ENCODE measurements at regions not wholly inside any gene's neighbourhood (a gene's known extent, or its start where the extent isn't known, plus 50 kb on each side); places are given as distances from the start of the nearest gene placed in this dataset.

GRCh38 chr13:30047154-30047874, 196.9 kb upstream of the UBL3 start:
- Mint-ChIP-seq H3K4me1 (peaks cover 11% of the 10 kb centered on the region), H3K36me3 (ENCODE audit: low read depth) (no peaks in the 10 kb centered on the region), H3K27me3 (no peaks in the 10 kb centered on the region), H3K9me3 (no peaks in the 10 kb centered on the region), H3K27ac (no peak overlapping the region), H3K4me3 (no peak overlapping the region)
- ATAC-seq (replicated peaks), result peak; percentile 61

GRCh38 chr13:30045916-30046704, 195.7 kb upstream of the UBL3 start:
- Mint-ChIP-seq H3K9me3 (no peaks in the 10 kb centered on the region), H3K36me3 (ENCODE audit: low read depth) (no peaks in the 10 kb centered on the region), H3K4me3 (no peak overlapping the region), H3K4me1 (peaks cover 7% of the 10 kb centered on the region), H3K27ac (no peak overlapping the region), H3K27me3 (no peaks in the 10 kb centered on the region)
- no peak for ATAC-seq (replicated peaks)

- H3K9me3 Mint-ChIP-seq, result no peaks in the 10 kb centered on the region
- H3K4me1 Mint-ChIP-seq, result peaks cover 7% of the 10 kb centered on the region
- no peaks in the 10 kb centered on the region for H3K36me3 Mint-ChIP-seq (ENCODE audit: low read depth)
- peaks cover 7% of the 10 kb centered on the region for H3K27me3 Mint-ChIP-seq
- H3K27ac Mint-ChIP-seq, result no peak overlapping the region
- ATAC-seq (replicated peaks), result no peak
- no peak overlapping the region for H3K4me3 Mint-ChIP-seq
These were observed 194.5 kb upstream of the UBL3 start for GRCh38 chr13:30044932-30045331.

GRCh38 chr13:30043631-30043925, 193.2 kb upstream of the UBL3 start:
- Mint-ChIP-seq H3K27ac (no peak overlapping the region), H3K9me3 (no peaks in the 10 kb centered on the region), H3K36me3 (ENCODE audit: low read depth) (no peaks in the 10 kb centered on the region), H3K4me3 (no peak overlapping the region), H3K4me1 (peaks cover 7% of the 10 kb centered on the region), H3K27me3 (peaks cover 7% of the 10 kb centered on the region)
- ATAC-seq (replicated peaks), result no peak

- H3K27ac Mint-ChIP-seq, result no peak overlapping the region
- no peak for ATAC-seq (replicated peaks)
- H3K9me3 Mint-ChIP-seq, result no peaks in the 10 kb centered on the region
- H3K4me1 Mint-ChIP-seq, result peaks cover 7% of the 10 kb centered on the region
- peaks cover 7% of the 10 kb centered on the region for H3K27me3 Mint-ChIP-seq
- H3K4me3 Mint-ChIP-seq, result no peak overlapping the region
- H3K36me3 Mint-ChIP-seq (ENCODE audit: low read depth), result no peaks in the 10 kb centered on the region
These were observed 192.6 kb upstream of the UBL3 start for GRCh38 chr13:30042891-30043630.

- Mint-ChIP-seq H3K27ac (no peak overlapping the region), H3K4me1 (peaks cover 3% of the 10 kb centered on the region), H3K27me3 (peaks cover 7% of the 10 kb centered on the region), H3K4me3 (no peak overlapping the region), H3K36me3 (ENCODE audit: low read depth) (no peaks in the 10 kb centered on the region), H3K9me3 (no peaks in the 10 kb centered on the region)
- ATAC-seq (replicated peaks), result no peak
These were observed 191.9 kb upstream of the UBL3 start for GRCh38 chr13:30042272-30042671.

GRCh38 chr13:30039511-30039911, 189.1 kb upstream of the UBL3 start:
- no peaks in the 10 kb centered on the region for H3K9me3 Mint-ChIP-seq
- no peaks in the 10 kb centered on the region for H3K36me3 Mint-ChIP-seq (ENCODE audit: low read depth)
- H3K27me3 Mint-ChIP-seq, result peaks cover 7% of the 10 kb centered on the region
- H3K4me1 Mint-ChIP-seq, result no peaks in the 10 kb centered on the region
- H3K4me3 Mint-ChIP-seq, result no peak overlapping the region
- no peak overlapping the region for H3K27ac Mint-ChIP-seq
- ATAC-seq (replicated peaks), result no peak

GRCh38 chr13:30038884-30039283, 188.5 kb upstream of the UBL3 start:
- Mint-ChIP-seq H3K4me1 (no peaks in the 10 kb centered on the region), H3K27me3 (peaks cover 7% of the 10 kb centered on the region), H3K27ac (no peak overlapping the region), H3K4me3 (no peak overlapping the region), H3K36me3 (ENCODE audit: low read depth) (no peaks in the 10 kb centered on the region), H3K9me3 (no peaks in the 10 kb centered on the region)
- ATAC-seq (replicated peaks), result no peak

GRCh38 chr13:30037766-30038165, 187.3 kb upstream of the UBL3 start:
- Mint-ChIP-seq H3K4me1 (no peaks in the 10 kb centered on the region), H3K27me3 (peaks cover 7% of the 10 kb centered on the region), H3K4me3 (no peak overlapping the region), H3K36me3 (ENCODE audit: low read depth) (no peaks in the 10 kb centered on the region), H3K27ac (no peak overlapping the region), H3K9me3 (no peaks in the 10 kb centered on the region)
- ATAC-seq (replicated peaks), result no peak

- Mint-ChIP-seq H3K9me3 (no peaks in the 10 kb centered on the region), H3K4me3 (no peak overlapping the region), H3K27me3 (peaks cover 7% of the 10 kb centered on the region), H3K4me1 (no peaks in the 10 kb centered on the region), H3K27ac (no peak overlapping the region), H3K36me3 (ENCODE audit: low read depth) (no peaks in the 10 kb centered on the region)
- no peak for ATAC-seq (replicated peaks)
These were observed 186.9 kb upstream of the UBL3 start for GRCh38 chr13:30037306-30037705.

GRCh38 chr13:30034458-30034795, 184.0 kb upstream of the UBL3 start:
- Mint-ChIP-seq H3K27me3 (no peaks in the 10 kb centered on the region), H3K4me1 (no peaks in the 10 kb centered on the region), H3K9me3 (no peaks in the 10 kb centered on the region), H3K27ac (no peak overlapping the region), H3K4me3 (no peak overlapping the region), H3K36me3 (ENCODE audit: low read depth) (no peaks in the 10 kb centered on the region)
- ATAC-seq (replicated peaks), result no peak

- no peaks in the 10 kb centered on the region for H3K9me3 Mint-ChIP-seq
- H3K27ac Mint-ChIP-seq, result no peak overlapping the region
- no peak overlapping the region for H3K4me3 Mint-ChIP-seq
- peak; percentile 53 for ATAC-seq (replicated peaks)
- no peaks in the 10 kb centered on the region for H3K4me1 Mint-ChIP-seq
- H3K27me3 Mint-ChIP-seq, result no peaks in the 10 kb centered on the region
- H3K36me3 Mint-ChIP-seq (ENCODE audit: low read depth), result no peaks in the 10 kb centered on the region
These were observed 183.5 kb upstream of the UBL3 start for GRCh38 chr13:30033681-30034457.

- Mint-ChIP-seq H3K9me3 (no peaks in the 10 kb centered on the region), H3K4me3 (no peak overlapping the region), H3K36me3 (ENCODE audit: low read depth) (no peaks in the 10 kb centered on the region), H3K27ac (no peak overlapping the region), H3K4me1 (no peaks in the 10 kb centered on the region), H3K27me3 (no peaks in the 10 kb centered on the region)
- no peak for ATAC-seq (replicated peaks)
These were observed 181.8 kb upstream of the UBL3 start for GRCh38 chr13:30032263-30032662.

GRCh38 chr13:30031488-30031887, 181.1 kb upstream of the UBL3 start:
- H3K36me3 Mint-ChIP-seq (ENCODE audit: low read depth), result no peaks in the 10 kb centered on the region
- no peaks in the 10 kb centered on the region for H3K9me3 Mint-ChIP-seq
- no peak overlapping the region for H3K27ac Mint-ChIP-seq
- no peak for ATAC-seq (replicated peaks)
- no peaks in the 10 kb centered on the region for H3K4me1 Mint-ChIP-seq
- no peak overlapping the region for H3K4me3 Mint-ChIP-seq
- H3K27me3 Mint-ChIP-seq, result no peaks in the 10 kb centered on the region

All from activated T-helper 17 cell treated with anti-CD3 and anti-CD28 coated beads, Interleukin-2, amount 50 U/mL, for 72 hours (primary cell).